BLaER1 (cell line): ENCODE measurements at regions not wholly inside any gene's neighbourhood (a gene's known extent, or its start where the extent isn't known, plus 50 kb on each side); places are given as distances from the start of the nearest gene placed in this dataset.
"Not testable (repeated sequence)": the region's sequence is repeated elsewhere in the genome, so short reads cannot be mapped to it uniquely, and the experiment has no call there.

Experiments used
- H3K27ac ChIP-seq: shearing (Covaris generic); formaldehyde crosslinking; 2 replicates; pipeline ENCODE4 v1.8.1; 2022
- H3K27me3 ChIP-seq: shearing (Covaris generic); formaldehyde crosslinking; 2 replicates; pipeline ENCODE4 v1.8.1; 2022
- H3K36me3 ChIP-seq: shearing (Covaris generic); formaldehyde crosslinking; 2 replicates; pipeline ENCODE4 v1.8.1; 2022
- H3K4me1 ChIP-seq: shearing (Covaris generic); formaldehyde crosslinking; 2 replicates; pipeline ENCODE4 v1.8.1; 2022
- H3K4me2 ChIP-seq: shearing (Covaris generic); formaldehyde crosslinking; 2 replicates; pipeline ENCODE4 v1.8.1; 2022
- H3K4me3 ChIP-seq: shearing (Covaris generic); formaldehyde crosslinking; 2 replicates; pipeline ENCODE4 v1.8.1; 2022
- H3K9ac ChIP-seq: shearing (Covaris generic); formaldehyde crosslinking; 2 replicates; pipeline ENCODE4 v1.8.1; 2022
- H3K9me3 ChIP-seq: shearing (Covaris generic); formaldehyde crosslinking; 2 replicates; pipeline ENCODE4 v1.8.1; 2022
- H4K20me1 ChIP-seq: shearing (Covaris generic); formaldehyde crosslinking; 2 replicates; pipeline ENCODE4 v1.8.1; 2022
- Cebpa-rat ChIP-seq: shearing (Covaris generic); IDR thresholded peaks from 2 replicates; pipeline ENCODE4 v1.8.1; 2022

GRCh38 chr7:29619111-29619510 is 55.5 kb downstream of the PRR15 start:
- Histone ChIP-seq H4K20me1 (no peaks in the 10 kb centered on the region), H3K27me3 (no peaks in the 10 kb centered on the region), H3K36me3 (no peaks in the 10 kb centered on the region), H3K4me1 (no peaks in the 10 kb centered on the region), H3K4me3 (no peak overlapping the region), H3K27ac (no peak overlapping the region), H3K4me2 (no peak overlapping the region), H3K9ac (no peak overlapping the region), H3K9me3 (no peaks in the 10 kb centered on the region)
- TF ChIP-seq Cebpa-rat, result no peak

GRCh38 chr7:29619848-29620555 is 56.4 kb downstream of the PRR15 start:
- no peaks in the 10 kb centered on the region for H3K36me3 ChIP-seq
- no peak overlapping the region for H3K4me2 ChIP-seq
- TF ChIP-seq Cebpa-rat, result no peak
- H3K4me1 ChIP-seq, result no peaks in the 10 kb centered on the region
- no peak overlapping the region for H3K4me3 ChIP-seq
- no peak overlapping the region for H3K9ac ChIP-seq
- no peaks in the 10 kb centered on the region for H4K20me1 ChIP-seq
- no peaks in the 10 kb centered on the region for H3K27me3 ChIP-seq
- no peak overlapping the region for H3K27ac ChIP-seq
- no peaks in the 10 kb centered on the region for H3K9me3 ChIP-seq

GRCh38 chr7:29620556-29620930 is 56.9 kb downstream of the PRR15 start:
- no peaks in the 10 kb centered on the region for H3K9me3 ChIP-seq
- no peak overlapping the region for H3K9ac ChIP-seq
- TF ChIP-seq Cebpa-rat, result no peak
- no peaks in the 10 kb centered on the region for H3K4me1 ChIP-seq
- no peaks in the 10 kb centered on the region for H3K36me3 ChIP-seq
- no peaks in the 10 kb centered on the region for H4K20me1 ChIP-seq
- H3K27me3 ChIP-seq, result no peaks in the 10 kb centered on the region
- no peak overlapping the region for H3K27ac ChIP-seq
- no peak overlapping the region for H3K4me3 ChIP-seq
- H3K4me2 ChIP-seq, result no peak overlapping the region

GRCh38 chr7:29622335-29623265 is 59.0 kb downstream of the PRR15 start:
- no peaks in the 10 kb centered on the region for H3K4me1 ChIP-seq
- H3K9me3 ChIP-seq, result no peaks in the 10 kb centered on the region
- no peak overlapping the region for H3K9ac ChIP-seq
- H3K36me3 ChIP-seq, result no peaks in the 10 kb centered on the region
- no peak overlapping the region for H3K4me3 ChIP-seq
- H4K20me1 ChIP-seq, result no peaks in the 10 kb centered on the region
- H3K27ac ChIP-seq, result no peak overlapping the region
- no peaks in the 10 kb centered on the region for H3K27me3 ChIP-seq
- H3K4me2 ChIP-seq, result no peak overlapping the region
- no peak for TF ChIP-seq Cebpa-rat

- Histone ChIP-seq H3K4me2 (no peak overlapping the region), H4K20me1 (no peaks in the 10 kb centered on the region), H3K9me3 (no peaks in the 10 kb centered on the region), H3K36me3 (no peaks in the 10 kb centered on the region), H3K4me1 (no peaks in the 10 kb centered on the region), H3K4me3 (no peak overlapping the region), H3K27me3 (no peaks in the 10 kb centered on the region), H3K27ac (no peak overlapping the region), H3K9ac (no peak overlapping the region)
- TF ChIP-seq Cebpa-rat, result no peak
Measured at GRCh38 chr7:29623973-29624372, 60.3 kb downstream of the PRR15 start.

- Histone ChIP-seq H4K20me1 (no peaks in the 10 kb centered on the region), H3K4me3 (no peak overlapping the region), H3K4me1 (no peaks in the 10 kb centered on the region), H3K9me3 (no peaks in the 10 kb centered on the region), H3K9ac (no peak overlapping the region), H3K27ac (no peak overlapping the region), H3K36me3 (no peaks in the 10 kb centered on the region), H3K4me2 (no peak overlapping the region), H3K27me3 (no peaks in the 10 kb centered on the region)
- TF ChIP-seq Cebpa-rat, result no peak
Measured at GRCh38 chr7:29626730-29627129, 63.1 kb downstream of the PRR15 start.

GRCh38 chr7:29627631-29628030 is 64.0 kb downstream of the PRR15 start:
- no peak overlapping the region for H3K4me2 ChIP-seq
- no peak for TF ChIP-seq Cebpa-rat
- no peak overlapping the region for H3K27ac ChIP-seq
- no peaks in the 10 kb centered on the region for H3K36me3 ChIP-seq
- no peaks in the 10 kb centered on the region for H3K9me3 ChIP-seq
- no peak overlapping the region for H3K4me3 ChIP-seq
- H3K4me1 ChIP-seq, result no peaks in the 10 kb centered on the region
- H3K27me3 ChIP-seq, result no peaks in the 10 kb centered on the region
- no peaks in the 10 kb centered on the region for H4K20me1 ChIP-seq
- no peak overlapping the region for H3K9ac ChIP-seq

- H3K27ac ChIP-seq, result no peak overlapping the region
- H3K27me3 ChIP-seq, result no peaks in the 10 kb centered on the region
- H3K9ac ChIP-seq, result no peak overlapping the region
- H4K20me1 ChIP-seq, result no peaks in the 10 kb centered on the region
- TF ChIP-seq Cebpa-rat, result no peak
- no peaks in the 10 kb centered on the region for H3K36me3 ChIP-seq
- no peak overlapping the region for H3K4me2 ChIP-seq
- no peaks in the 10 kb centered on the region for H3K4me1 ChIP-seq
- H3K4me3 ChIP-seq, result no peak overlapping the region
- no peaks in the 10 kb centered on the region for H3K9me3 ChIP-seq
Measured at GRCh38 chr7:29629507-29629906, 65.9 kb downstream of the PRR15 start.

- not testable (repeated sequence) for H3K9ac ChIP-seq, H3K4me3 ChIP-seq, H3K4me2 ChIP-seq, H3K36me3 ChIP-seq, H3K4me1 ChIP-seq, H3K9me3 ChIP-seq, H3K27ac ChIP-seq, H4K20me1 ChIP-seq, H3K27me3 ChIP-seq
Measured at GRCh38 chr7:29635067-29636008, 71.7 kb downstream of the PRR15 start.
